A549 (cell line): ENCODE measurements at regions not wholly inside any gene's neighbourhood (a gene's known extent, or its start where the extent isn't known, plus 50 kb on each side); places are given as distances from the start of the nearest gene placed in this dataset.

Experiments
- ATAC-seq, 2 experiments: fragments of 200-7000 bp in 1 of 2; fragments of >200 bp in 1 of 2; cut with Nextera tagmentation in 1 of 2; cut with Tn5 transposase in 1 of 2; 3 replicates each; pipeline versions ENCODE4 v1.8.0 to v1.9.1; 2018 to 2020; ENCODE audit warnings: mild to moderate bottlenecking in 1 of 2, moderate library complexity in 1 of 2
- CTCF ChIA-PET: fragments of 300-600 bp; sonication (Branson Sonifier 250); formaldehyde crosslinking; extraction: SDS; loops from one replicate; lab custom pipeline; 2021; ENCODE audit warnings: antibody characterized with exemption, inconsistent platforms; lab: Yijun Ruan, JAX
- POLR2A ChIA-PET: fragments of 350-600 bp; formaldehyde crosslinking; extraction: SDS; loops from one replicate; lab custom pipeline; 2021; ENCODE audit warnings: antibody characterized with exemption, inconsistent platforms; lab: Yijun Ruan, JAX
- DNase-seq, 2 experiments: peaks; one replicate each; pipeline versions ENCODE4 v3.0.0 to v3.0.0-alpha.2; 2011 to 2016; ENCODE audit warnings: low read depth in 1 of 2, low spot score in 1 of 2
- FAIRE-seq: peaks from 2 replicates; lab custom pipeline; 2011; peaks lifted over from hg19 to GRCh38; lab: Jason Lieb, UNC
- H3K27ac ChIP-seq, 2 experiments: fragments of >200 bp; sonication (Bioruptor Twin); formaldehyde crosslinking; 3 replicates each; pipeline ENCODE4 v1.5.1; 2016 to 2017
- H3K4me1 ChIP-seq: fragments of >200 bp; sonication (Bioruptor Twin); formaldehyde crosslinking; 3 replicates; pipeline ENCODE4 v1.6.1; 2016
- H3K4me2 ChIP-seq: fragments of >200 bp; sonication (Bioruptor Twin); formaldehyde crosslinking; 3 replicates; pipeline ENCODE4 v1.6.1; 2016
- H3K4me3 ChIP-seq: fragments of >200 bp; sonication (Bioruptor Twin); formaldehyde crosslinking; 3 replicates; pipeline ENCODE4 v1.5.1; 2016
- H3K9me3 ChIP-seq: fragments of >200 bp; sonication (Bioruptor Twin); formaldehyde crosslinking; 3 replicates; pipeline ENCODE4 v1.6.1; 2016
- CHD2 ChIP-seq: fragments of 150-350 bp; IDR thresholded peaks from 2 replicates; pipeline ENCODE4 v1.6.1; 2014; ENCODE audit warnings: low read length; ENCODE audit not compliant: partially characterized antibody
- EP300 ChIP-seq, 2 experiments: fragments of >200 bp; sonication (Bioruptor Twin); formaldehyde crosslinking; IDR thresholded peaks; 2 replicates in 1 of 2; 3 replicates in 1 of 2; pipeline ENCODE4 v1.6.1; 2016 to 2017
- ESRRA ChIP-seq: fragments of 150-350 bp; IDR thresholded peaks from 2 replicates; pipeline ENCODE4 v1.6.1; 2014; ENCODE audit warnings: mild to moderate bottlenecking, low read length, borderline replicate concordance
- FOSL2 ChIP-seq, 2 experiments: fragments of 450-650 bp in 1 of 2; fragments of >200 bp in 1 of 2; sonication (Bioruptor Twin) in 1 of 2; formaldehyde crosslinking; IDR thresholded peaks; 2 replicates each; pipeline versions ENCODE4 v1.5.0 to v1.6.1; 2016 to 2020; ENCODE audit warnings: mild to moderate bottlenecking in 1 of 2, moderate library complexity in 1 of 2
- FOXS1 ChIP-seq: fragments of 250-450 bp; sonication (Bioruptor Pico); IDR thresholded peaks from 2 replicates; pipeline ENCODE4 v1.5.0; 2020; ENCODE audit warnings: mild to moderate bottlenecking, moderate library complexity
- GATA3 ChIP-seq: IDR thresholded peaks from 2 replicates; pipeline ENCODE4 v1.6.1; 2012; ENCODE audit warnings: borderline replicate concordance
- HES2 ChIP-seq: fragments of >200 bp; sonication (Bioruptor Twin); formaldehyde crosslinking; IDR thresholded peaks from 2 replicates; pipeline ENCODE4 v1.6.1; 2016
- HMGXB4 ChIP-seq: fragments of 250-450 bp; sonication (Bioruptor Pico); IDR thresholded peaks from 2 replicates; pipeline ENCODE4 v1.5.0; 2021; ENCODE audit warnings: mild to moderate bottlenecking, moderate library complexity, borderline replicate concordance
- JUN ChIP-seq, 2 experiments: fragments of >200 bp; sonication (Bioruptor Twin); formaldehyde crosslinking; IDR thresholded peaks; 2 replicates in 1 of 2; 3 replicates in 1 of 2; pipeline ENCODE4 v1.6.1; 2016 to 2017
- KDM5A ChIP-seq: fragments of 200-600 bp; sonication (generic); IDR thresholded peaks from 2 replicates; pipeline ENCODE4 v1.6.1; 2016; ENCODE audit warnings: antibody characterized with exemption, mild to moderate bottlenecking
- MAX ChIP-seq: IDR thresholded peaks from 2 replicates; pipeline ENCODE4 v1.6.1; 2012
- NPAS2 ChIP-seq: fragments of 250-450 bp; sonication (Bioruptor Pico); IDR thresholded peaks from 2 replicates; pipeline ENCODE4 v1.8.0; 2022; ENCODE audit warnings: mild to moderate bottlenecking, moderate library complexity, borderline replicate concordance
- PBX3 ChIP-seq: IDR thresholded peaks from 2 replicates; pipeline ENCODE4 v1.6.1; 2012
- POLR2A ChIP-seq: IDR thresholded peaks from 2 replicates; pipeline ENCODE4 v1.6.1; 2012; ENCODE audit warnings: mild to moderate bottlenecking, low read length
- RCOR1 ChIP-seq: fragments of 150-350 bp; IDR thresholded peaks from 2 replicates; pipeline ENCODE4 v1.6.1; 2014; ENCODE audit warnings: antibody characterized with exemption, low read length, low read depth
- REST ChIP-seq: fragments of 200-600 bp; sonication (generic); IDR thresholded peaks from 2 replicates; pipeline ENCODE4 v1.6.1; 2016; ENCODE audit warnings: antibody characterized with exemption, mild to moderate bottlenecking, moderate library complexity
- TFCP2L1 ChIP-seq: fragments of 250-450 bp; sonication (Bioruptor Pico); IDR thresholded peaks from 2 replicates; pipeline ENCODE4 v1.5.0; 2021; ENCODE audit warnings: mild to moderate bottlenecking
- TP53 ChIP-seq: fragments of 250-450 bp; sonication (Bioruptor Pico); IDR thresholded peaks from 2 replicates; pipeline ENCODE4 v1.5.0; 2021; ENCODE audit warnings: mild to moderate bottlenecking, moderate library complexity
- USF2 ChIP-seq: fragments of 450-650 bp; IDR thresholded peaks from 2 replicates; pipeline ENCODE4 v1.6.1; 2014; ENCODE audit warnings: antibody characterized with exemption
- ZC3H11A ChIP-seq: fragments of 450-650 bp; IDR thresholded peaks from 2 replicates; pipeline ENCODE4 v1.6.1; 2014; ENCODE audit warnings: antibody characterized with exemption, mild to moderate bottlenecking
- ZFP36 ChIP-seq: fragments of 450-650 bp; IDR thresholded peaks from 2 replicates; pipeline ENCODE4 v1.6.1; 2014; ENCODE audit warnings: borderline replicate concordance; ENCODE audit not compliant: partially characterized antibody
- ZNF302 ChIP-seq: fragments of 250-450 bp; sonication (Bioruptor Pico); IDR thresholded peaks from 2 replicates; pipeline ENCODE4 v1.9.0; 2021; ENCODE audit warnings: inconsistent platforms, mild to moderate bottlenecking, moderate library complexity
- ZSCAN20 ChIP-seq: fragments of 250-450 bp; sonication (Bioruptor Pico); IDR thresholded peaks from 2 replicates; pipeline ENCODE4 v1.8.0; 2022; ENCODE audit warnings: mild to moderate bottlenecking, moderate library complexity
- WGBS: methylation state at CpG from one replicate; pipeline ENCODE4 v1.1.6; 2017; ENCODE audit errors: missing lambda C conversion rate; 5-methylcytosine and 5-hydroxymethylcytosine counted together

- TF ChIP-seq REST, result no peak
Observed at GRCh38 chr7:46606761-46607160, 685.7 kb upstream of the IGFBP3 start (continued).

- TF ChIP-seq MAX, result no peak
- no peak for TF ChIP-seq KDM5A
- TF ChIP-seq ZNF302 (CRISPR knock-in tag), result no peak
- no peak for TF ChIP-seq CHD2
- Histone ChIP-seq H3K4me2 (no peak overlapping the region; the same call in 2 of the 3 replicates), H3K4me3 (no peak overlapping the region), H3K4me1 (no peaks in the 10 kb centered on the region), H3K27ac (no peak overlapping the region), H3K9me3 (no peaks in the 10 kb centered on the region)
- ChIA-PET POLR2A (no interaction called here), CTCF (no interaction called here)
- FAIRE-seq (no peak), DNase-seq (no peak), ATAC-seq (no peak)
- 43% methylated on average over 3 of the region's 3 CpGs for WGBS
Observed at GRCh38 chr7:46604241-46604661, 683.2 kb upstream of the IGFBP3 start.

GRCh38 chr7:46603780-46604179 is 682.7 kb upstream of the IGFBP3 start:
- TF ChIP-seq HMGXB4 (CRISPR knock-in tag) (no peak), EP300 (IDR thresholded peaks at IDR 0.05) (no peak), ZFP36 (no peak), MAX (no peak), USF2 (no peak), NPAS2 (CRISPR knock-in tag) (no peak), FOXS1 (CRISPR knock-in tag) (no peak), ZSCAN20 (no peak), ZC3H11A (no peak), RCOR1 (no peak), GATA3 (no peak), ESRRA (no peak), FOSL2 (IDR thresholded peaks at IDR 0.05) (no peak), FOSL2 (CRISPR knock-in tag; IDR thresholded peaks at IDR 0.05) (no peak), PBX3 (no peak), HES2 (no peak), TFCP2L1 (no peak), KDM5A (no peak), TP53 (CRISPR knock-in tag) (no peak), JUN (IDR thresholded peaks at IDR 0.05) (no peak), POLR2A (no peak)
- TF ChIP-seq, all 56 proteins: peak for 0
- Histone ChIP-seq H3K9me3 (no peaks in the 10 kb centered on the region), H3K4me2 (no peak overlapping the region), H3K4me3 (no peak overlapping the region), H3K4me1 (no peaks in the 10 kb centered on the region), H3K27ac (no peak overlapping the region)
- FAIRE-seq, result no peak
- ChIA-PET POLR2A (no interaction called here), CTCF (no interaction called here)
- no peak for DNase-seq
- no peak for ATAC-seq
- WGBS, result 84% methylated on average over 11 of the region's 11 CpGs
